UCSD-AML1 (cell line): ENCODE measurements at regions not wholly inside any gene's neighbourhood (a gene's known extent, or its start where the extent isn't known, plus 50 kb on each side); places are given as distances from the start of the nearest gene placed in this dataset.

Experiments
- DNase-seq: peaks from one replicate; lab custom pipeline; 2025; ENCODE audit not compliant: unreplicated experiment; lab: John Stamatoyannopoulos, UW

DNA sequence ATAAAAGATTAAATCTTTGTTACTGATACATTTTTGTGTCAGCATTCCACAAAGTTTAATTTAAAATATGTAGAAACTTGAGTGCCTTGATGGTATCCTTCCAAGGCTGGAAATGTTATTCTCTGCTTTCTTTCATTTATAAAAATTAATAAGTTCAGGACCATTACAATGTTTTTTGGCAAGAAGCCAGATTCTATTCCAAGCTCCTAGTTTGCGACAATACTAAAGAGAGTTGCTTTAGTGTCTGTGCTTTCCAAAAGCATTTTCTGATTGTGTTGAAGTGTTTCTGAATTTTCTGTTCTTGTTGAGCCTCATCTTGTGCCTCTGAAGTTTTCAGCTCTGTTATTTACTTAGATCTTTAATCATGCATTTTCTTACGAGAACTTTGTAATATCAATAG is 516.2 kb downstream of the KCTD8 start:
- DNase-seq = no peak

DNA sequence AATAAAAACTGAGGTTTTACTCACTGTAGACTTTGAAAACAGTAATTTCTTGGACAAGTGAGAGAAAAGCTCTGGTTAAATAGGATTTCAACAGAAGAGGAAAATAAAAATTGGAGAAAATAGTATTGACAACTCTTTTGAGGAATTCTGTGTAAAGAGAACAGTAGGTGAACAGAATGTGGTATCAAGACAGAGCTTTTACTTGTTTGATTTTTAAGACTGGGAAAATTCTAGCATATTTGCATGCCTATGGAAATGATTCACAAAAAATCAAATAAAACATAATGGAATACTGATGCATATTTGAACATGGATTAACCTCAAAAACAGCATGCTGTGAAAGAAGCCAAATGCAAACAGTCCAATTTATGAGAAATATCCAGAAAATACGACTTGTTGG is 504.6 kb downstream of the KCTD8 start:
- DNase-seq = no peak

DNA sequence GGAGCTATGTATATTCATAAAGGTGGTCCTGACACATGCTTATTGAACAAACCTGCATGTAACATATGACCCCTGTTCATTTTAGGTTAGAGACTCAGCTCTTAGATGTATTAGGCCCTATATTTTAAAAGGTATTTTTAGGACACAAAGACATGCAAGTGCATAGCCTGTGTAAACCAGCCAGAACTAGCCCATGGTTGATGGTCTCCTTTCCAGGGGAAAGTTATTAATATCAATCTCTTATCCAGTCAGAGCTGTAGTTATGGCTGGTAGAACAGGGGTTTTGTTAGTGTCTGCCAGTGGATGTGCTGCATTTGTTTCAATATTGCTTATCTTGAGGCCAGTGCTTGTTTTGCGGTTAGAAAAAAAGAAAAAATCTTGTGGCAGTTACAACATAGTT is 488.6 kb downstream of the KCTD8 start:
- no peak for DNase-seq

DNA sequence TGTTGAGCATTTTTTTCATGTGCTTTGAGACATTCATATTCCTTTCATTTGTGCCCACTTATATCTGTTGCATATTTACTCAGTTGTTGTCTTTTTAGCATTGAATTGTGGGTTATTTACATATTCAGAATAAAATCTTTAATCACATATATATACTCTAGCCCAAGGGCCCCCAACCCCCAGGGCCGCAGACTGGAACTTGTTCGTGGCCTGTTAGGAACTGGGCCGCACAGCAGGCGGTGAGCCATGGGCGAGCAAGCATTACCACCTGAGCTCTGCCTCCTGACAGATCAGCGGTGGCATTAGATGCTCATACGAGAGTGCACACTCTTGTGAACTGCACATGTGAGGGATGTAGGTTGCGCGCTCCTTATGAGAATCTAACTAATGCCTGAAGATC is 480.6 kb downstream of the KCTD8 start:
- DNase-seq = no peak

DNA sequence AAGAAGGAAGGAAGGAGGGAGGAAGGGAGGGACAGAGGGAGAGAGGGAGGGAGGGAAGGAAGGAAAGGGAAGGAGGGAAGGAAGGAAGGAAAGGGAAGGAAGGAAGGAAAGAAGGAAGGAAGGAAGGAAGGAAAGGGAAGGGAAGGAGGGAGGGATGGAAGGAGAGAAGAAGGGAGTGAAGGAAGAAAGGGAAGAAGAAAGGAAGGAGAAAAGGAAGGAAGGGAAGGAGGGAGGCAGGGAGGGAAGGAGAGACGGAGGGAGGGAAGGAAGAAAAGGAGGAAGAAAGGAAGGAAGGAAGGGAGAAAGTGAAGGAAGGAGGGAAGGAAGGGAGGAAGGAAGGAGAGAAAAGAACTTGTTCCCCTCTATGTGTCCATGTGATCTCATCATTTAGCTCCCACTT is 465.0 kb downstream of the KCTD8 start:
- no peak for DNase-seq

DNA sequence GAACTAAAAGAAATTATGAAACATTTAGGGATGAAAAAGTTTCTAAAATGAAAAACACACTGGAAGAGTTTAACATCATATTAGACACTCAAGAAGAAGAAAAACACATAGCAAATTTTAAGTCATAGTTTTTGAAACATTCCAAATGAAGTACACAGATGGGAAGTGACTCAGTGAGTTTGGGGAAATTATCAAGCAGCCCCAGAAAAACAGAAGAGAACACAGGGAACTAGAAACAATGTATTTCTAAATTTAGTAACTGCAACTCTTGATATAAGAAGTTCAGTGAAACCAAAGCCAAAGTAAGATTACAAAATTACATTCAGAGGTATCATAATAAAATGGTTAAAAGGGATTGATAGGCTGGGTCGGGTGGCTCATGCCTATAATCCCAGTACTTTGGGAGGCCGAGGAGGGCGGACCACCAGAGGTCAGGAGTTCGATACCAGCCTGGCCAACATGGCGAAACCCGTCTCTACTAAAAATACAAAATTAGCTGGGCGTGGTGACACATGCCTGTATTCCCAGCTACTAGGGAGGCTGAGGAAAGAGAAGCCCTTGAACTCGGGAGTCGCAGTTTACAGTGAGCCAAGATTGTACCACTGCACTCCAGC is 461.2 kb downstream of the KCTD8 start:
- DNase-seq = no peak

DNA sequence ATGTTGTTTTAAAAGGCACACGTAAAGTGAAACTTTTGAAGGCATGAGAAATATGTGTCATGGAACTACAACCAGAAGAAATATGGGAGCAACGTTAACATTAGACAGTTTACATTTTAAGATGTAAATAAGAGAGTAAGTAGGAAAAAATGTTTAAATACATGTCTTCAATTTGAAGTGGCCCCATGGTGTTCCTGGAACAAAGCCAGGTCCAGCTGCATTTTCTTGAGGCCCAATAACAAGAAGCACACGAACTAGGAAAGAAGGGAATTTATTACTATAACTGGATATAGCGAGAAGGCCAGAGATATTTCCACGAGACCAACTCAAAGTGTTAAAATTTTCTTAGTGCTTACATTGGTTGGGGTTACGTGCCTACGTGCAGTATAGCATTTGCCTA is 458.1 kb downstream of the KCTD8 start:
- no peak for DNase-seq

DNA sequence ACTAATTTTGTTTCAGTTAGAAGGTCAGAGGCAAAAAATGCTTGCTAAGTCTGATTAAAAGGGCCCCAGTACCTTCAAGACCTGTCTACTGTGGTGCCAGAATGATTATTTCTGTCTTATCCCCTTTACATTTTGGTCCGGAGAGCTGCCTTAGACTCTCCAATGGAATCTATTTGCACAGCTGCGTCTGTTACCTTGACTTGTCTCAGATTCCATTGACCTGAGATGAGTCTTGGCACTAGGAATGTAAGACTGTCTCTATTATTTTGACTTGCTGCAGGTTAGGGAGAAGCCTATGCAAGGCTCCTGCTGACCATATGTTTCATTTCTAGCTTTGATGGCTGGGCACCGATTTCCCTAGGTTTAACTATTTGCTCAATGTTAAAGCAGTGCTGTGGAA is 457.6 kb downstream of the KCTD8 start:
- DNase-seq = no peak

DNA sequence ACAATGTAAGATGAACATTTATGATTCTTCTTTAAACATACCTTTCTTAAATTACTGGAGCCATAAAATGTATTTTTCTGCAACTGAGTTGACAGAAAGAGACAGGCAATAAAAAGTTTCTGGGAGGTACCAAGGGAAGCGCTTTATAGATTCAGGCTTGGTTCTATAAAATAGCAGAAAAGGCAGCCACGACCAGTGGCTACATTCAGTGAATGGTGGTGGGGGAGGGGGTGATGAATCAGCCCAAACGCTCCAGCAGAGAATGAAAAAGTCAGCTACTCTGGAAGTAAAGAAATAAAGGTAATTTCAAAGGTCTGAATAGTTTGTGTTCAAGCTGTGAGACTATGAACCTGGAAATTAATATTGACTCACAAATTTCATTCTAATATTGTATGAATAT is 456.1 kb downstream of the KCTD8 start:
- DNase-seq = no peak

DNA sequence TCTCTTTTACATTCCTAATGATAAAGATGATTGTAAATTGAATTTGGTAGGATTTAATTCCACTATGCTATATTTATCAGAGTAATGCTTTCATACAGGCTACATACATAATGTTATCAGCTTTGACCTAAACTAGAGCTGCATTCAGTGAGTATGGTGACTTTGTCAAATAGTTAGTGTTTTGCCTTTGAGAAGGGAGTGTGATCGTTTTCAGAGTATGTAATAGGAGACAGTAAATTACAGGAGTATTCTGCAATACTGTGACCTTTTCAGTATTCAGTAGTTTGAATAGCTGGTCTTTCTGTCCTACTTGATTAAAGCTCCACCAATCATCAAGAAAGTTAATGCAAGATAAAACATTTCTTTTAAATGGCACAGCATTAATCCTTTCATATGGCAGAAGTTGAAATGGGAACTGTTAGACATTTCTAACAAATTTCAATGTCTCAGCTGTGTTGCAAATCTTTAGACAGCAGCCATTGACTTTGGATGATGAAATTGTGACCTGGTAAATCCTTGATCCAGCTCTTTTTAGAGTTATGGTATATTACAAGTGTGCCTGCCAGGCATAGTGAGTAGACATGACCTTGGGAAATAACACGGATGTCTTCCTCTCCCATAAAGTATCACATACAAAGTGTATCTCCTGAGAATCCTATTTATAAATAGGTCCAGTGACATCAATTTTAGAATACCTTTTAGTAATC is 455.3 kb downstream of the KCTD8 start:
- DNase-seq = no peak

DNA sequence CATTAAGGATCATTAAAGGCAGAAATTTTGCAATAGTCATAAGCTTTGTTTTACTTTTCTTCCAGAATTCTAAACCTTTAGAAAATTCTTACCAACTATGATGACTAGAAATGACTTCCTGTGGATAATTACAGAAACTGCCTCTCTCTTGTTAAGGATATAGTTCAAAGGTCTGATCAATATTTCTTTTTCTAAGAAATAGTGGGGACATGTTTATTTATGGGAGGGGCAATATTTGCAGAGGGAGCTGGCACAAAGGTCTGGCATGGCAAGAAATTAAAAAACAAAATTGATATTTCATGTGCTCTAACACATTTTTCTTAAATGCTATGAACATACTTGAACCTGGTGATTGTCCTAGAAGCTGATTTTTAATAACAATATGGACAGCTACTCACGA is 448.9 kb downstream of the KCTD8 start:
- DNase-seq = no peak

DNA sequence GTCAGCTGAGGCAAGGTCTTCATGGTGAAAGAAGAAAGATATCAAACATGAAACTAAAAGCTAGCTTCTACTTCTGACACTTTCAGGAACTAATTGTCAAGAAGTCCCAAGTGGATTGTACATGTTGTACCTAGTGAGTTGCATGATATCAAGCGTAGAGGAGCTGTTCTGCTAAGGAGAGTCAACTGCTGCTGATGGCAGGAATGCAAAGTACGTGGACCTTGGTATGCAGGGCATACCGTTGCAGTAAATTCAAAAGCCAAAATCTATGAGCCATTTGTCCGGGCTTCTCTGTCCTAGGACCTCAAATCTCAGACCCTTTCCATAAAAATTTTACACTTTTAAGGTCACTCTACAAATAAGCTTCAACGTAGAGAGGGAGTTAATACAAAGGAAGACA is 446.2 kb downstream of the KCTD8 start:
- DNase-seq = no peak

DNA sequence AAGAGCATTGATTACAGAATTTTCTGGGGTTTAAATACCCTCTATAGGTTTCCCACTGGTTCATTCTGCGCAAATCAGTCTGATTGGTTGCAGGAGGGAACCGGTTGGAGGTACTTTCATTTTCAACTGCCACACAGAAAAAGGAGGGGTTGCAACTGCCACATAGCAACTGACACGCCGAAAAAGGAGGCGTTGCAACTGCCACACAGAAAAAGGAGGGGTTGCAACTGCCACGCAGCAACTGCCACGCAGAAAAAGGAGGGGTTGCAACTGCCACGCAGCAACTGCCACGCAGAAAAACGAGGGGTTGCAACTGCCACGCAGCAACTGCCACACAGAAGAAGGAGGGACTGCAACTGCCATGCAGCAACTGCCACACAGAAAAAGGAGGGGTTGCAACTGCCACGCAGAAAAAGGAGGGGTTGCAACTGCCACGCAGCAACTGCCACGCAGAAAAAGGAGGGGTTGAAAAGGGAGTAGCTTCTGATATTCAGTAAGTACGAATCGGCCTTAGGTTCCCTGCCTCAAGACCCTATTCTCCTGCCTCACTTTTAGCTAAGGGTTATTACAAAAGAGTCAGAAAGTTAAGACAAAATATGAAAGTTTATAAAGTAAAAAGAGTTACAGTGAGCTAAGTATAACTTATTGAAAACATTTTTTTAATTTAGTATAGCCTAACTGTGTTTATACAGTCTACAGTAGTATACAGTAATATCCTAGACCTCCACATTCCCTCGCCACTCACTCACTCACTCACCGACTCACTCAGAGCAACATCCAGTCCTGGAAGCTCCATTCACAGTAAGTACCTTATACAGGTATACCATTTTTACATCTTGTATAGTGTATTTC is 431.8 kb downstream of the KCTD8 start:
- no peak for DNase-seq

DNA sequence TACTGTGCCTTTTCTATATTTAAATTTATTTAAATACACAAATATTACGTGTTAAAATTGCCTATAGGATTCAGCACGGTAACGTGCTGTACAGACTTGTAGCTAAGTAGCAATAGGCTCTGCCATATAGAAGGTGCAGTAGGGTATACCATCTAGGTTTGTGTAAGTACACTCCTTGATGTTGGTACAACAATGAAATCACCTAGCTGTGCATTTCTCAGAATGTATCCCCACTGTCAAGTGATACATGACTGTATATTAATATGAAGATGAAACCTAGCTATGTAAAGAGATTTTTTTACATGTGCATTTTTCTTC is 431.2 kb downstream of the KCTD8 start:
- DNase-seq = no peak

DNA sequence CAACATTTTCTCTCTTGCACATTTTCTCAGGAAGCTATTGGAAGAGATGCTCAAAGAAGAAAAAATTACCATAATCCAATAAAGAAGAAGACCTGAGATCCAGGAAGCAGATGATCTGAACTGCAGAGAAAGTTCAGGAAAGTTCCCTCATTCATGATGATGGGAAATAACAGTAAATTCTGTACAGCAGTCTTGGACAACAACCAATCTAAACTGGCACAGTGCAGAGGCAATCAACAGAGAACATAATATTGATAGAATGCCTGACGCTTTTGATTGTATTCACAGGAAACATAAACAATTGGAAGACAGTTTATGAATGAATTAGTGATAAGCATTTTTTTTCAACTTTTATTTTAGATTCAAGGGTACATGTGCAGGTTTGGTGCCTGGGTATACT is 428.9 kb downstream of the KCTD8 start:
- no peak for DNase-seq

DNA sequence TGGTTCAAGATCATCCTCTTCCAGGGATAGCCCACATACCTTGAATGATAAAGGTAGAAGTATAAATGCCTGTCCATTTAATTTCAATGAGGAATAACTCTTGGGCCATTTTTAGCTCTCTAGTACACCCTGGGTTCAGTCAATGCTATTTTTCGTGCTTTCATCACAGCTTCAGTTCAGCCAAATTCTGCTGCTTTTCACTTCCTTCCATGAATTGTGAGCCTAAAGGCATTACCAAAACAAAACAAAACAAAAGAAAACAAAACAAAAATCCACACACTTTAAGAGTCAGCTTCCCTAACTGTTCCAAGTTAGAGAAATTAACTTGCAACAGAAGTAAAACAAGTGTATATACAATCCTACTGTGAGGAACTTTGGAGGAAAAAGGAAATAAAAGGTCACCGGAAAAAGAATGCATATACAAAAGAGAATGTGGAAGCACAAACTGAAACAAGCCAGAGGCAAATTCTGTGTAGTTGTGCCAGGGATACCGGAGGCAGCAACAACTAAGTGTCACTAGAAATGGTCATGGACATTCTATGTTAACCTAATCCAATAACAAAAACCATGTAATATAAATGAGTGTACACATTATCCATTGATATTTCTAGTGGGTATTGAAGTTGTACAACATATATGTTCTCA is 423.1 kb downstream of the KCTD8 start:
- no peak for DNase-seq

DNA sequence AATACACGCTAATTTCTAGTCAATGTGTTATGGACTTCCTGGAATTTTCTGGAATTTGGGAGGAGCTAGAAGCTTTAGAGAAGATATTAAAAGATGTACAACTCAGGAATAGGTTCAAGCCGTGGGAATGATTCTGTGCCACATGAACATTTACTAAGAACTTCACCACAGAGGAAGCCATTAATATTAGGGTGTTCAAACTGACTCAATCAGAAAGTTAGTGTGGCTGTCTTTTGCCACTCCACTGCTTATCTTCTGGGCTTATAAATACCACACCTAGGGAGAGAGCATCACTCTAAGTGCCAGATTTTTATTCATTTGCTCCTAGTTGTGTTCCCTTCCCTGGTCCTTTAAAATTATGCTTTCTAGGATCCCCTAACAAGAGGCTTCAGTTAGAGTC is 409.8 kb downstream of the KCTD8 start:
- no peak for DNase-seq

DNA sequence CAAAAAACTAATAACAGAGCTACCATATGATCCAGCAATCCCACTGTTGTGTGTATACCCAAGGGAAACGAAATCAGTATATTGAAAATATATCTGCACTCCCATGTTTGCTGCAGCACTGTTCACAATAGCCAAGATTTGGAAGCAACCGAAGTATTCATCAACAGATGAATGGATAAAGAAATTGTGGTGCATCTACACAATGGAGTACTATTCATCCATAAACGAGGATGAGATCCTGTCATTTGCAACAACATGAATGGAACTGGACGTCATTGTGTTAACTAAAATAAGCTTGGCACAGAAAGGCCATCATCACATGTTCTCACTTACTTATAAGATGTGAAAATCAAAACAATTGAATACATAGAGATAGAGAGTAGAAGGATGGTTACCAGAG is 402.1 kb downstream of the KCTD8 start:
- no peak for DNase-seq

DNA sequence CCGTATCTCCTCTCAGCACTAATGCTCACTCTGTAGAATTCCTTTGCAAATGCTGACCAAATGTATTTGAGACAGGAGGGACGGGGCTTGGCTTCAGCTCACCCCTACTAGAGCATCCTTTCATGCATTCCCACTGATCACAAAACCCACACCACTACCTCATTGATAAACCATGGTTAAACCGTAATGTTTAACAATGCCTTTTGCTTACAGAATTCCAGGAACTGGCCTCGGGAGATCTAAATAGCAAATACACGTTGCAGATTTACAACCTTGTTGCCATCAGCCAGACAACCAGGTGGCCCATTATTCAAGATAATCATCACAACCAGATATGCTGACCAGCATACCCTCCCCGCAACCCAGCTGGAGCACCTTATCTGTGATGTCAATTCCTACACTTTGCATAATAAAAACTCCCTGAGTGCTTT is 391.9 kb downstream of the KCTD8 start:
- DNase-seq = no peak

DNA sequence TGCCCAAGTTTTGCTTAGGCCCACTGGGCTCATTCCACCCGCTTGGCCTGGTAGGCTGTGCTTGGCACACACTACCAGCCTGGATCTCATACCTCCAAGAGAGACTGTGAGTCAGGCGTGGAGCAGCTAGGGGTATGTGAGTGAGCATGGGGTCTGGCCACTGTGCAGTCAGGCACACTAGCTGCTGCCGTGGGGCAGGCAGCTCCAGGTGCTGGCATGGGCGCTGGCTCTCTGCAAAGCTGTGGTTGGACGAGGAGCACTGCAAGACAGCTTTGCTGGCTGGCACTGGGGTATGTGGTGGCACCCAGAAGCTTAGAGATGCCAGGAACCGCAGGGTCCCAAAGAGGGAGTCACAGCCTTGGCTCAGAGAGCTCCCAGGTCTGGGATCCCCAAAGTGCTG is 377.8 kb downstream of the KCTD8 start:
- no peak for DNase-seq

DNA sequence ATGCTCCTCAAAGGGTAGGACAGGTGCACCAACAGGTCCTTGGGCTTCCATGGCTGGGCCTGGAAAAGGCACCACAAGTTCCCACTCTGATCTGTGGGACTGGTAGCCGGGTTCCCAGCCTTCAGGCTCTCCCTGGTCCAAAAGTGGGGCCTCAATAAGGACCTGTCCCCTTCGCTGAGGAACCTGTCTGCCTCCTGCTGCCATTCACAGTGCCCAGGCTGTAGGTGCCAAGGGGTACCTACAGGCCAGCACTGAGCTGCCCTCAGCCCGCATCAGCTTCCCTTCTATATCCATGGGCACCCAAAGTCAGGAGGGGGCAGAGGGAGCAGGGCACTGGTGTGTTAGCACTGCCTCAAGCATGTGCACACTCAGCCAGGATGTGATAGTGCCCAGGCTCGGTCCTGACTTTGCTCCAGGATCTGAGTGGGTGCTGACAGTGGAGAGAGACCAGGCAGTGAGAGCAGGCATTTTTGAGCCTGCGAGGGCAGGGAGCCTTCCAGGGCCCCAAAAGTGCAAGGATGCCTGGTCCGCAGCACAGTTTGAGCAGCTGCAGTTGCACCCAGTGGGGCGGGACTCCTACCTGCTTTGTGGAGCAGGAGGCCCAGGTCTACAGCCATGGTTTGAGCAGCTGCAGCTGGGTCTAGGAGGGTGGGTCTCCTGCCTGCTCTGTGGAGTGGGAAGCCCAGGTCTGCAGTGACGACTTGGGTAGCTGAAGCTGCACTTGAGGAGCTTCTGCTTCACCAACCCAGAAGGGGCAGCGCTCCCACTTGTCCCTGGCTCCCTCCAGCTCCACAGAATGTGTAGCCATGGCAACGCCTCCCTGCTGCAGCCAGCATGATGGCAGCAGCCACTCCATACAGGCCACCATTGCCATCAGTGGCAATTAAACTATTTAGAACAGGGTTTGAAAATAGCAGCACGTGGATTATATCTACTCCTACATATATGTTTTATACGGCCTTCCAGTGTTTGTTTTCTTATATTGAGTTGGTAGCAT is 376.4 kb downstream of the KCTD8 start:
- DNase-seq = no peak
